IMR-90 (cell line): ENCODE measurements at regions not wholly inside any gene's neighbourhood (a gene's known extent, or its start where the extent isn't known, plus 50 kb on each side); places are given as distances from the start of the nearest gene placed in this dataset.

Experiments
- ATAC-seq: fragments of 200-7000 bp; cut with Tn5 transposase; 2 replicates; pipeline ENCODE4 v1.9.1; 2020; ENCODE audit warnings: low read depth, mild to moderate bottlenecking, moderate library complexity
- BruUV-seq: library from RNA; stranded (reverse); fragments of 400-500 nt; replicated peaks from 2 replicates; lab custom pipeline; 2021; lab: Mats Ljungman, UMichigan
- CTCF ChIA-PET: fragments of 300-600 bp; formaldehyde crosslinking; extraction: SDS; loops from one replicate; lab custom pipeline; 2021; ENCODE audit warnings: antibody characterized with exemption; lab: Yijun Ruan, JAX
- POLR2A ChIA-PET: fragments of 300-600 bp; sonication (Branson Sonifier 250); formaldehyde crosslinking; loops from one replicate; lab custom pipeline; 2022; ENCODE audit warnings: antibody characterized with exemption; ENCODE audit not compliant: unreplicated experiment; lab: Charles Lee
- DNase-seq: peaks from one replicate; pipeline ENCODE4 v3.0.0; 2013
- H2AFZ ChIP-seq: replicated peaks from 2 replicates; pipeline ENCODE3; 2013; ENCODE audit warnings: low read length, mild to moderate bottlenecking; ENCODE audit not compliant: poor library complexity
- H2AK5ac ChIP-seq: 2 replicates; pipeline ENCODE4 v1.6.1; 2013; ENCODE audit warnings: low read depth, low read length, inconsistent platforms
- H2AK9ac ChIP-seq: replicated peaks from 2 replicates; pipeline ENCODE3; 2013; ENCODE audit warnings: mild to moderate bottlenecking, low read depth, low read length, moderate library complexity; ENCODE audit not compliant: poor library complexity
- H2BK120ac ChIP-seq: 2 replicates; pipeline ENCODE4 v1.6.1; 2013; ENCODE audit warnings: low read depth, low read length, inconsistent platforms
- H2BK15ac ChIP-seq: 3 replicates; pipeline ENCODE4 v1.6.1; 2013; ENCODE audit warnings: low read depth, low read length, inconsistent platforms
- H2BK20ac ChIP-seq: 2 replicates; pipeline ENCODE4 v1.6.1; 2013; ENCODE audit warnings: low read depth, mild to moderate bottlenecking, inconsistent platforms, low read length, moderate library complexity
- H2BK5ac ChIP-seq: 2 replicates; pipeline ENCODE4 v1.6.1; 2013; ENCODE audit warnings: mild to moderate bottlenecking, low read depth, low read length, inconsistent platforms; ENCODE audit not compliant: poor library complexity, severe bottlenecking
- H3K14ac ChIP-seq: replicated peaks from 2 replicates; pipeline ENCODE4 v1.6.1; 2013; ENCODE audit warnings: low read depth, low read length, inconsistent platforms
- H3K18ac ChIP-seq: 2 replicates; pipeline ENCODE4 v1.6.1; 2013; ENCODE audit warnings: low read depth, low read length, control low read depth
- H3K23ac ChIP-seq: 2 replicates; pipeline ENCODE4 v1.6.1; 2013; ENCODE audit warnings: low read depth, low read length, inconsistent platforms
- H3K27ac ChIP-seq: 2 replicates; pipeline ENCODE4 v1.5.1; 2013; ENCODE audit warnings: mild to moderate bottlenecking, control low read depth, low read length; ENCODE audit not compliant: insufficient read depth
- H3K27me3 ChIP-seq: 2 replicates; pipeline ENCODE4 v1.6.1; 2013; ENCODE audit warnings: low read length; ENCODE audit not compliant: control insufficient read depth, insufficient read depth
- H3K36me3 ChIP-seq: 2 replicates; pipeline ENCODE4 v1.6.1; 2013; ENCODE audit warnings: low read length, mixed read lengths; ENCODE audit not compliant: control insufficient read depth, insufficient read depth
- H3K4ac ChIP-seq: 2 replicates; pipeline ENCODE4 v1.6.1; 2013; ENCODE audit warnings: low read depth, low read length, inconsistent platforms
- H3K4me1 ChIP-seq: 2 replicates; pipeline ENCODE4 v1.6.1; 2013; ENCODE audit warnings: low read length, mixed read lengths; ENCODE audit not compliant: control insufficient read depth, insufficient read depth
- H3K4me2 ChIP-seq: 2 replicates; pipeline ENCODE4 v1.6.1; 2013; ENCODE audit warnings: low read depth, mild to moderate bottlenecking, control low read depth, low read length, moderate library complexity
- H3K4me3 ChIP-seq: 2 replicates; pipeline ENCODE4 v1.5.1; 2013; ENCODE audit warnings: low read depth, mild to moderate bottlenecking, control low read depth, low read length, moderate library complexity; ENCODE audit not compliant: insufficient read depth
- H3K56ac ChIP-seq: 2 replicates; pipeline ENCODE4 v1.6.1; 2013; ENCODE audit warnings: low read length, inconsistent platforms; ENCODE audit not compliant: insufficient read depth; ENCODE audit errors: extremely low read depth
- H3K79me1 ChIP-seq, 2 experiments: 2 replicates each; pipeline ENCODE4 v1.6.1; 2013; ENCODE audit warnings: low read length in 2 of 2, inconsistent platforms in 1 of 2, low read depth in 1 of 2
- H3K9ac ChIP-seq: 2 replicates; pipeline ENCODE4 v1.6.1; 2013; ENCODE audit warnings: low read depth, low read length, control low read depth
- H3K9me1 ChIP-seq: 2 replicates; pipeline ENCODE4 v1.6.1; 2013; ENCODE audit warnings: low read length, inconsistent platforms; ENCODE audit not compliant: insufficient read depth
- H3K9me3 ChIP-seq: 2 replicates; pipeline ENCODE4 v1.6.1; 2013; ENCODE audit warnings: low read length; ENCODE audit not compliant: control insufficient read depth, insufficient read depth
- H4K20me1 ChIP-seq: 2 replicates; pipeline ENCODE4 v1.6.1; 2013; ENCODE audit warnings: low read length, inconsistent platforms; ENCODE audit not compliant: insufficient read depth
- H4K5ac ChIP-seq: 2 replicates; pipeline ENCODE4 v1.6.1; 2013; ENCODE audit warnings: mild to moderate bottlenecking, low read depth, low read length, control low read depth
- H4K8ac ChIP-seq, 2 experiments: 2 replicates each; pipeline ENCODE4 v1.6.1; 2013; ENCODE audit warnings: low read depth in 2 of 2, low read length in 2 of 2, control low read depth in 1 of 2, inconsistent platforms in 1 of 2
- H4K91ac ChIP-seq: 2 replicates; pipeline ENCODE4 v1.6.1; 2013; ENCODE audit warnings: low read depth, low read length, inconsistent platforms; ENCODE audit not compliant: insufficient read depth
- CHD1 ChIP-seq: IDR thresholded peaks from 2 replicates; pipeline ENCODE4 v1.6.1; 2012; ENCODE audit warnings: low read depth, low read length, improper control_type of control experiment
- FOS ChIP-seq: fragments of 150-350 bp; IDR thresholded peaks from 2 replicates; pipeline ENCODE4 v1.6.1; 2016; ENCODE audit warnings: low read depth, low read length
- MAZ ChIP-seq: IDR thresholded peaks from 2 replicates; pipeline ENCODE4 v1.6.1; 2012; ENCODE audit warnings: low read depth, mild to moderate bottlenecking, low read length, improper control_type of control experiment, moderate library complexity, borderline replicate concordance
- NFE2L2 ChIP-seq: fragments of 150-350 bp; IDR thresholded peaks from 2 replicates; pipeline ENCODE4 v1.6.1; 2016; ENCODE audit warnings: low read depth, mild to moderate bottlenecking, low read length
- RAD21 ChIP-seq: IDR thresholded peaks from 2 replicates; pipeline ENCODE4 v1.6.1; 2012; ENCODE audit warnings: low read length, improper control_type of control experiment
- WGBS, 2 experiments: methylation state at CpG; one replicate each; pipeline versions ENCODE4 v1.1.5 to v1.1.7; 2013; ENCODE audit warnings: missing lambda C conversion rate in 2 of 2; ENCODE audit not compliant: insufficient read length in 1 of 2; ENCODE audit errors: extremely low coverage in 2 of 2; 5-methylcytosine and 5-hydroxymethylcytosine counted together
- dilution Hi-C: fragments of 300-500 bp; cut with HindIII; formaldehyde crosslinking; loops from one replicate; pipeline ENCODE4 v1.14.3; 2018; ENCODE audit warnings: low sequenced_read_pairs; ENCODE audit not compliant: unreplicated experiment
- in situ Hi-C: fragments of 300-500 bp; cut with MboI; formaldehyde crosslinking; loops from 3 replicates; pipeline ENCODE4 v1.14.3; 2019; ENCODE audit warnings: low sequenced_read_pairs, inconsistent platforms, mixed read lengths
- intact Hi-C: fragments of 100-400 bp; cut with micrococcal nuclease; formaldehyde crosslinking; loops from 2 replicates; pipeline ENCODE4 v1.10.0; 2022

DNA sequence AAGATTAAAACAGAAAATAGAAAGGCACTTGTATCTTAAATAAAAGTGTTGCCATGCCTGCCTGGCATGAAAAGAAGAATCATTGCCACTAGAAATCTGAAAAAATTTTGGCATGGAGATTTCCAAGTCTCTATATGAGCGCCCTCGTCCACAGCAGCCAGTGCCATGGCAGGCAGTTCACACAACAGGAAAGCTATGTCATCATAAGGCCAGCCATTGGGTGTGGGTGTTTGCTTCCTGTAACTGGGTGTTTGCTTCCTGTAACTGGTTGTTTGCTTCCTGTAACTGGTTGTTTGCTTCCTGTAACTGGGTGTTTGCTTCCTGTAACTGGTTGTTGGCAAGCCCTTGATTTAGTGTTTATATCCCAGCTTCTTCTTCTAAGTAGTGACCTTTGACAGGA lies 446.7 kb downstream of the IRX1 start:
- Histone ChIP-seq H2AK9ac (no peak overlapping the region), H3K4ac (no peak overlapping the region), H2BK15ac (no peak overlapping the region), H2BK120ac (no peak overlapping the region), H3K9me1 (no peaks in the 10 kb centered on the region), H2BK5ac (no peak overlapping the region), H4K5ac (no peak overlapping the region), H3K4me2 (no peak overlapping the region), H3K36me3 (no peaks in the 10 kb centered on the region), H3K27me3 (no peaks in the 10 kb centered on the region), H3K18ac (no peak overlapping the region), H2BK20ac (no peak overlapping the region), H3K9ac (no peak overlapping the region), H4K91ac (no peak overlapping the region), H4K8ac (no peak overlapping the region), H3K4me1 (no peaks in the 10 kb centered on the region), H4K20me1 (no peaks in the 10 kb centered on the region), H2AFZ (no peak overlapping the region), H2AK5ac (no peak overlapping the region), H3K9me3 (peaks cover 22% of the 10 kb centered on the region), H3K56ac (no peak overlapping the region), H3K23ac (no peak overlapping the region), H3K27ac (no peak overlapping the region), H3K4me3 (no peak overlapping the region), H3K79me1 (no peaks in the 10 kb centered on the region), H3K14ac (no peak overlapping the region)
- intact Hi-C loops, result no loop called here
- in situ Hi-C loops, result no loop called here
- dilution Hi-C loops, result no loop called here
- POLR2A ChIA-PET, result no interaction called here
- DNase-seq (no peak), ATAC-seq (no peak)
- WGBS, 2 experiments, result 20% methylated on average over 1 of the region's 2 CpGs; no CpG with 5 or more reads in 1 of the 2 experiments
- CTCF ChIA-PET, result no interaction called here
- TF ChIP-seq MAZ, result no peak
- TF ChIP-seq FOS, result no peak
- TF ChIP-seq NFE2L2, result no peak
- TF ChIP-seq RAD21, result no peak
- no peak for TF ChIP-seq CHD1
- no TSS peak for BruUV-seq
